Esophagus squamous epithelium (tissue), 4 donors: ENCODE measurements at regions not wholly inside any gene's neighbourhood (a gene's known extent, or its start where the extent isn't known, plus 50 kb on each side); places are given as distances from the start of the nearest gene placed in this dataset.

Experiments used
- CTCF ChIP-seq, 6 experiments: fragments of 450-650 bp in 4 of 6; fragments of 200-600 bp in 2 of 6; sonication (generic) in 2 of 6; IDR thresholded peaks; one replicate each; pipeline ENCODE4 v1.5.1; 2016 to 2019; ENCODE audit warnings: antibody characterized with exemption in 6 of 6, mild to moderate bottlenecking in 4 of 6, moderate library complexity in 4 of 6
- POLR2A ChIP-seq, 4 donors: fragments of 450-650 bp; IDR thresholded peaks; one replicate each; pipeline ENCODE4 v1.6.1; 2017; ENCODE audit warnings: antibody characterized with exemption in 4 of 4, mild to moderate bottlenecking in 4 of 4, moderate library complexity in 3 of 4

- TF ChIP-seq CTCF (IDR thresholded peaks at IDR 0.05), result no peak
- no peak for TF ChIP-seq POLR2A (IDR thresholded peaks at IDR 0.05)
Measured at GRCh38 chr6:61134028-61134427, 1152.0 kb downstream of the KHDRBS2 start.
